C1 segment of cervical spinal cord (tissue), 14 donors: ENCODE measurements at regions not wholly inside any gene's neighbourhood (a gene's known extent, or its start where the extent isn't known, plus 50 kb on each side); places are given as distances from the start of the nearest gene placed in this dataset.
"Not testable (repeated sequence)": the region's sequence is repeated elsewhere in the genome, so short reads cannot be mapped to it uniquely, and the experiment has no call there.

ENCODE experiments used
- DNase-seq, 14 donors: peaks; one replicate each; lab custom pipeline; 2025; lab: John Stamatoyannopoulos, UW

DNA sequence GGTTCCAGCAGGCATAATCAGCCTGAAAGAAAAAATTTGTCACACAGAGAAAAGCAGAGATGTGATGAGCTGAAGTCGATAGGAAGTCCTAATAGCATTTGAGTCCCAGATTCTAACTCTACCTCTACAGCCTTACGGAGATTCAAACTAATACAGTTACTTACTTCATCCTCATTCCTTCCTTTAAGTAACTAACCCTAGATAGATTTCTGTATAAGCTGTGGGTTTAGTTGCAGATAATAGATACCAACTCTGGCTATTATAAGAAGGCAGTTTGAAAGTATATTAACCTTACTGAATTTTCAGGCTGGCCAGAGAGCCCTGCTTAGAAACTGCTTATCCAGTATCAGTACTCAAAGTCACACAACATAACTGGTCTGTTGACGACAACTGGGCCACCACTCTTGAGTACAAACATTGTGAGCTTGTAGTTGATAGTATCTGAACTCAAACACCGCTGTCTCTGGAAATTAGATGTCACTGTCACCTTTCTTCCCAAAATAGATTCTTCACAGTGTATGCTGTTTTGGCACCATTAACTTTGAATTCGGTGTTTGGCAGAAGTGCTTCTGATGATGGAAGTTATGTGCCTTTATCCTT, 484.3 kb downstream of the DIPK2A start:
- DNase-seq, result no peak

DNA sequence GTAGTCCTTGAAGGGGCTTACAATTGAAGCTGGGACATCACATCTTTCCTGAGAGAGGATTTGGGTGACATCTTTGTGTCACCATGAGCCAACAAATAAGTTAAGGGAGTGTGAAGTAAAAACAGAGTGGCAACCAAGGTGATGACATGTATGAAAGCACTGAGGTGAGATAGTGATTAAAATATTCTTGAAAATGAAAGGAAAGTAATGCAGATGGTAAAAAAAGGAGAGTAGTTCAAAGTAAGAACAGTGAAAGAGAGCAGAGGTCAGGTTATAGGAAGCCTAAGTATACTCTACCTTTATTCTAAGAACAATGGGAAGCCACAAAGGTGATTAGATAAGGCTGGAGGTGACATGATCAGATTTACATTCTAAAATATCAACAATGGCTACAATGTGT, 486.1 kb downstream of the DIPK2A start:
- DNase-seq, result no peak

DNA sequence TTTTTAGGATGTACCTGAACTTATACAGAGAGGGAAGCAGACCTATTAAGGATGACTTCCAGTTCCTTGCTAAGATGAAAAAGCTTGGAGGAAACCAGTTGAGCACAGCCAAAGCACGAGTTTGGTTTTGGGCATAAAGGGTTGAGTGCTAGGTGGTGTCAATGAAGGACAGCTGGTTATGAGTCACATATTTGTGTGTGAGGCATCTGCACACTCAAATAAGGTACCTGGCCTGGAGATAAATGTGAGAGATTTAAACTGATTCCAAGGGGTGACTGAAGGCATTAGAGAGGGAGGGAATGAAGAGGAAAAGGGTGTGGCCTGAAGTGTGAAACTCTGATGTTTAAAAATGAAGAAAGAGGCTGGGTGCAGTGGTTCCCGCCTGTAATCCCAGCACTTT, 486.7 kb downstream of the DIPK2A start:
- no peak for DNase-seq

DNA sequence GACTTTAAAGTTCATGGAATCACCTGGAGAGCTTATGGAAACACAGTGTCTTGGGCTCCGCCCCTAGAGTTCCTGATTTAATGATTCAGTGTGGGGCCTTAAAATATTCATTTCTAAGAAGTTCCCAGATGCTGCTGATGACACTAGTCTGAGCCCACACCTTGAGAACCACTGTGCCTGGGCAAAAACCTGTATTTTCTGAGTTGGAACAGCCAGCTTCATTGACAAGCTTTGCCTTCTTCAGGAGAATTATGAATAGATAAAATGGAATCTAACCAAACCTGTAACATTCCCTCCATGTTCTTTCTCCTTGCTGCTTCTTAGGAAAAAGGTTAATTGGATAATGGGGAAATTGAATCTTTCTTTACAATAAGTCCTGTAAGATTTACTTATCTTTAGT, 490.7 kb downstream of the DIPK2A start:
- DNase-seq, result no peak

DNA sequence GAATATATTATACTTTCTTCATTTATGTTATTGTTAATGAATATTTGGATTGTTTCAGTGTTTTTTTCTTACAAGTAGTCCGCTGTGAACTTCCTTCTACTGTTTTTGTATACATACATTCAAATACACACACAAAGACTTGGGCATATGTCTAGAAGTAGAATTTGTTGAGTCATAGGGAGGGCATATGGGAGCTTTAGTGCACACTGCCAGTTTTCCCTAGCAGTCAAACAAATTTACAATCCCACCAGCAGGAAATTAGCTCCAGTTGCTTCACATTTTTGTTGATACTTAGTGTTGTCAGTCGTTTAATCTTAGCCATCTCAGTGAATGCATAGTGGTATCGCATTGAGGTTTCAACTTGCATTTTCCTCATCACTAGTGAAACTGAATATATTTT, 492.3 kb downstream of the DIPK2A start:
- DNase-seq, result peak in 1 of 14 donors; percentile 54

DNA sequence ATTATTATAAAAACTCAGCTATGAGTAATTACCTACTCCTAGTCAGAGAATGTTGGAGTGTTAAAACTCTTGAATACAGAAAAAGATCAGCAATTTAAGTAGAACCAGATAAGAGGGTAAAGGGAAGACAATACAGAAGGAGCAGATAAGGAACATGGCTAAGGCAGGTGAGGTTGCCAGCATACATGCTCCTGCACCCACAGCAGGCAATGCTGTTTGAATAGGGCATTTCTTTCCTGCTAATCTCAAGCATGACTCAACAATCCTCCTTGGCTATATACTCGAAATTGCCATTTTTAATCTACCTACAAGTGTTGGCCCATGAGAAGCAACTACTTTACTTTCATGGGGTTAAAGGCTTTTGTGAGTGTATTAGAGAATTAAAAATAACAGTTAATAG, 494.5 kb downstream of the DIPK2A start:
- DNase-seq, result no peak

DNA sequence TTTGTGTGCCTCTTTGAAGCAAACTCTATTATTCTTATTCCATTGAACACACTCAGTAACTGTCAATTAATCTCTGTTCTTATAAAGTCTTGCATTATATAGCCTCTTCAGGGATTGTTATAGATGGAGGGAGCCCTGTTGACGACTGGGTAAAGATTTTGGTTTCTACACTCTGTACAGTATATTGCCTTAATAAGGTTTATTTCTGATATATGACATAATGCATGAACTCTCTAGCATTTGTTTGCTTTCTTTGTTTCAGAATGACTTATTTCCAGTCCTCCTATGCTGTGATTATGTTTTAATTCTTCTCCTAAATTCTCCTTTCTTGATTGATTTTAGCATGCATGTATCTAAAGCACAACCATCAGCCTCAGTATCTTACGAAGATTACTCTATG, 494.9 kb downstream of the DIPK2A start:
- no peak for DNase-seq

DNA sequence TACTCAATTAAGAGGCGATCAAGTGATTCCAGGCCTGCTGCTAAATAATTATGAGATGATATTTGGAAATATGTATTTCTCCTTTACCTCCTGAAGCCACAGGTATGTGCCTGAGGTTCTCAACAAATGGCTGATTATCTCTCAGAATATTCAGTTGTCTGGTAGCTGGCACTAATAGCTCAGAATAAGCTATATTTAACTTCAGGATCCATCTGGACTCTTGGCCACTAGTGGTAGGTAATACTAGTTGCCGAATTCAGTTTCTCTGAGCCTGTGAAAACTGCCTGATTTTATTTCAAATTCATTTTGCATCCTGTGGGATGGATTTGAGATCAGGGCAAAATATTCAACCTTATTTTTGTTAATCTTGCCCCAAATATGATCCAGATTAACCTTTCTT, 499.0 kb downstream of the DIPK2A start:
- DNase-seq, result peak in 1 of 14 donors; percentile 95

DNA sequence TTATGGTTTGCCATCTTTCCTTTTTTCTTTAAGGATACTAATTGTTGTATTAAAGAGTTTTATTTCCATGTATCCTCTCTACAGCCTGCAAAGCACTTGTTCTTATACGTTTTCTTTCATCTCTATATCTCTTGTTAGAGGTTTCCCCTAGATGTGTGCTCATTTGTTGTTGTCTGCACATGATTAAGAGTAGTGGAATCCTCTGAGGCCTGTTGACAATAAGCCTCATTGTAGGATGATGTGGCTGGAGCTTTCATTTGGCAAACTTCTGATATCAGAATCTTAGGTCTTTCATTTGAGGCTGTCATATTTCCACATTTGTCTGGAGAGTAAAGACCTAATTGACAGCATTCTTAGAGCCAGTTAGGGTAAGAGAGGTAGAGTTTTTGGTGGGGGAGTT, 506.0 kb downstream of the DIPK2A start:
- DNase-seq, result no peak

DNA sequence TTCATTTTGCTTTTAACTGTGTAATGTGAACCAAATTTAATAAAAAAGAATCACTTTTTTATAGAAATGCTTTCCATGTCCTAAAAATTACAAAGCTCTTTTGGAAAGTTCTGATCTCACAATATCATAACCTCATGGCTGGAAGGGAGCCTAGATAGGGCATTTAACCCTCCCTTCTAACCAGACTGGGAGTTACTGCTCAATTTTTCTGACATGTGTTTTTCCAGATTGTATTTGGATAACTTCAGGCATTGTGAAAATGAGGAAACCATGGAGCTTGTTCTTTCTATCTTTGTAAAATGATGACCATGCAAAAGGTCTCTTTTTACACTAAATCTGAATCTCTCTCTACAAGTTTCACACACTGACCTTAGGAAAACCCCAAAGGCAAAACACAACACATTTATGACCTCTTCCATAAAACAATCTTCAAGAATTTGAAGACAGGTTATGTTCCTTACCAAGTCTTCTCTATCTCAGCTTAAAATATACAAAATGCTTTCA, 508.8 kb downstream of the DIPK2A start:
- DNase-seq, result no peak

DNA sequence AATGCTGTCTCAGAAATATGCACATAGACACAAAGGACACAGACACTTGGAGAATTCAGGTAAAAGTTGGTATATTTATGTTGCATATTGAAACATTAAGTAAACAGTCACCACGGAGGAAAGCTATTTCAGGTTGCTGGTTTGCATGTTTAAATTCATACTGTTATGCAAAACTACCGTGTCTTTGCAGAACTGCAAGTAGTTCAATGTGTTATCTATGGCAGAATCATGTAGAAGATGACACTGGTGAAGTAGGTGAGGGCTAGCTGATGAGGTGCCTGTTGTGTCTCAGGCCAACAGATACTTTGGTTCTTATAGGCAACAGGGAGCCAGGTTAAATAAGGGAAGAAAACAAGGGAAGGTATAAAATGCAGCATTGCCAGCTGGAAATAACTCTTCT, 511.3 kb downstream of the DIPK2A start:
- DNase-seq, result no peak

DNA sequence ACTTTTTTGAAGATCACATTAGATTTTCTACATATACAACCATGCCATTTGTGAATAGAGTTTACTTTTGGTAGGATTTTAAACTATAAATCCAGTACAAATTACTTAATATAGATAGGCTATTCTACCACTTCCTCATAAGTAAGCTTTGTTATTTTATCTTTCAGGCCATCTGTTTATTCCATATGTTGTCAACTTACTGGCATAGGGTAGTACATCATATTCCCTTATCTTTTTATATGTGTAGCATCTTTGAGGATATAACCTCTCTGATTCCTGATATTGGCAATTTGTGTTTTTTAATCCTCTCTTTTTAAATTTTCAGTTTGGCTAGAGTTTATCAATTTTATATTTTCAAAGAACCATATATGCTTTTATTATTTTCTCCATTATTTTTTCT, 515.4 kb downstream of the DIPK2A start:
- no peak for DNase-seq

DNA sequence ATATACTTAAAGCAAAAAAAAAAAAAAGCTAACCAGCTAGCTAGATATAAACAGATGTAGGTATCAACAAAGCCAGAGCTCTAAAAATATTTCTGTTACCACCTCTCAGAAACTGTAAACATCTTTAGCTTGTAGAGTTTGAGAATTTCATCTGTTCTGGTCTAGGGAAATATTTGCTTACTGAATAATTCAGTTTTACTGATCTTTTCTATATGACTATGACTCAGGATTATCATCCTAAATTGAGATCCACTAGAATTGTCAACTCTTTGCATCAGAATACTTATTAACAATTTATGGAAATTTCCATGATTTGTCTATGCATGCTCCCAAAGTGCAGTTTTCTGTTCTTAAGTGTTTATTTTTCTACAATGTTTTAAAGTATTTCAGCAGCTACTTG, 517.3 kb downstream of the DIPK2A start:
- no peak for DNase-seq

DNA sequence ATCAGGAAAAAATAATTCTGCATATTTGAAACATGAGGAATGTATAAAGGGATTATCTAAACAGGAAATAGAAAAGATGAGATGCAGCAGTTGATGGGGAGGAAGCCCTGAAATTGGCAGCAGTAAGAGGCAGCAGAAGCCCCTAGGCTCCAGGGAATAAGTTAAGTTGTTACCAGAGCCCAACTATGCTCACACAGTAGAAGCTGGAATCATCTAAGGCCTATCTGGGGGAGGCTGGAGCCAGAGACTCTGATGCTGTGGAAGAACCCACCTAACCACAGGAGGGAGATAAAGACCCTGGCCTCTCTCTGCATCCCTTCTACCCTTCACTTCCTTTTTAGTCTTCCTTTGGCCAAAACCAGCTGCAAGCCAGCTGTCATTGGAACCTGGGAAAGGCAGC, 519.7 kb downstream of the DIPK2A start:
- DNase-seq, result no peak

DNA sequence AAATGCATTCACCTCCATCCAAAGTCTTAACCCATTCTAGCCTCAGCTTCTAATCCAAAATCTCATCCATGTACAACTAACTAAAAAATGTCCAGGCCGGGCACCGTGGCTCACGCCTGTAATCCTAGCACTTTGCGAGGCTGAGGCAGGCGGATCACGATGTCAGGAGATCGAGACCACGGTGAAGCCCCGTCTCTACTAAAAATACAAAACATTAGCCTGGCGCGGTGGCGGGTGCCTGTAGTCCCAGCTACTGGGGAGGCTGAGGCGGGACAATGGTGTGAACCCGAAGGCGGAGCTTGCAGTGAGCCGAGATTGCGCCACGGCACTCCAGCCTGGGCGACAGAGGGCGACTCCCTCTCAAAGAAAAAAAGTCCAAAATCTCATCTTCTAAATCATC, 523.0 kb downstream of the DIPK2A start:
- not testable (repeated sequence) for DNase-seq

DNA sequence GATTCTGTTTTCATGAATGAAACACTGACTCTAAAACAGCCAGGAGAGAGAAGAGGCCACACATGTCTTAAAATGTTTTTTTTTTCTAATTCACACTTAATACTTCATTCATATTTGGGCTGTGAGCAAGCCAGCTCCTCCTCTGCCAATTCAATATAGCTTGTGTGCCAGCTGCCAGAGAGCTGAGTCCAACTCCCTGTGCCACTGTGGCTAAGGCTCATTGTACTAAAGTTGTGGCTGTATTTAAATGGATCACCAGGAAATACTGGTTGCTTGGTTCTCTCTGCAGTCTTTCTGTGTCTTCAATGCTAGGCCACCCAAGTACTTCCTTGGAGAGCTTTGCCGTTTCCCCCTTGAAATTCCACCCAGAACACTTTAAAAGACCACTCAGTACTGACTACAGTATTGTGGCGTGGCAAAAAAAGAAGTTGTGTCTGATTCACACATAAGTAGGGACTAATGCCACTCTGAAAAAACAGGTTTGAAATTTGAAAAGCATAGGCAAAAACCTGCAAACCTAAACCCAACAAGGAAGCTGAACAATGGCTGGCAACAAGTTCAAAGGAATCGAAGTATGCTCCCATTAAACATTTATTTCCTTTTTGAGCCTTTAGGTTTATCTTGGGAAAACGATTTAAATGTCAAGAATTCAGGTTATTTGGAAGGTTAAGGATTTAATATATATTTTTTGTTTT, 524.7 kb downstream of the DIPK2A start:
- peak in 3 of 14 donors; percentile 1 to 63 (median 7) for DNase-seq

DNA sequence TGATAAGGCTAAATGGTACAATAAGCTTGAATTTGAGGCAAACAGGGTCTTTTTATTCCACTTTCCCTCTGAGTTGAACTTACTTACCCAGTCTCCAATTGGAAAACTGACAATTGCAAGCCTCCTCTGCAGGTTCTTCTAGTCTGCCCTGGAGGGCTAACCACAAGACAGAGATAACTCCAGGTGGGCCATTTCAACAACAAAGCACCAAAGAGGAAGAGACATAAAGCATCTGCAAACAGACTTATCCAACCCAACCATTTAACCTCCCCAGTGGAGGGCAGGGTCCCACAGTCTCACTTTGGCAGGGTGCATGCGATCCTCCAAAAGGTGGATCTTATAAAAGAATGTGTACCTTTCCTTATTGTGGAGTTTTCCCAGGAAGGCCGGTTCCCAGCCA, 525.8 kb downstream of the DIPK2A start:
- no peak for DNase-seq

DNA sequence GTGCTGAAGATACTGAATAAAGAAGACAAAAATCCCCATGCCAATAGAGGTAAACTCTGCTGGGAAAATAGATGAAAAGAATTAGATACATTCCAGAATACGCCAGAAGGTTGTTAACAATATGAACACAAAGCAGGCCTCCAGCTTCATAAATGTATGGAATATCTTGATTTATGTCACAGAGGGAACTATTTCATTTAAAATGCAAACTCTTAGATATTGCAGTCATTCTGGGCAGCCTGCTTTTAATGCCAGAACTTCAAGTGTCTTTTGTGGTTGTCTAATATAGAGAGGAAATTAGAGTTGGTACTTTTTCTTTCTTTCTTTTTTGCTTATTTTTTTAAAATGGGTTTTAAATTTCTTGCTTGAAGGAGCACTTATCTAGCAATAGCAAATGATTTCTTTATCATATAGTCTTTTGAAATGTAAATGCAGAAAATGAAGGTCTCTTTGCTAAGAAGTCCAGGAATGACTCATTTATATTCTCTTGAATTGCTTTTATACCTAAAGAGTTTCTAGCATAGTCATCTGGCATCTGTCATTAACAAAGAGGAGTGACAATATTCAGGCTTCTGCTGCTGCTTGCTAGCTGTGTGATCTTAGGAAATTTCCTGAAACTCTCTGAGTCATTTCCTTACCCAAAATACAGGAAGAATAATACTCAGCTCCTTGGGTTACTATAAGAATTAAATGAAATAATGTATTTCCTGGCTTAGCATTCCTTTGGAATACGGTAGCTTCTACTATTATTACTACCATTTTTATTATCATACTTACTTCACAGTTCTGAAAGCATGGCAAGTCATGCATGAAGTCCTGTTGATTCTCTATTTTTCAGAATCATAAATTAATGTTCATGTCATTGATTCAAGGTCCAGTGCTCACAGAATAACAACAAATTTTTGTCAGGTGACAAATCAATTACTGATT, 527.6 kb downstream of the DIPK2A start:
- DNase-seq, result no peak

DNA sequence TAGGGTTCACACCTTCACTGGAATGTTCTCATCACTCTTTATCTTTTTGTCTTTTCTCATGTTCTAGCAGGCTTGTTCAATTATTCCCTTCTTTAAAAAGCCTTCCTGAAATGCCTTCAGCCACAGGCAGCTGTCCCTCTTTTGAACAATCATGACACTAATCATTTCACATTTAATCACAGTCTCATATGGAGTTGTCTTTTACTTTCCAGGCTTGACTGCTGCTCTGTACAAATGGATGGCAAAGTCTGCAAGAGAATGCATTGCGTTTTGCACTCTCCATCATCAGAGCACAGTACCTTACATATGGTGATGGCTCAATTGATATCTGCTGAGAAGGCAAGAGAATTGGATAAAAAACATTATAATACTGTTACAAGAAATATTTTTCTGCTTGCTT, 529.8 kb downstream of the DIPK2A start:
- DNase-seq, result no peak

DNA sequence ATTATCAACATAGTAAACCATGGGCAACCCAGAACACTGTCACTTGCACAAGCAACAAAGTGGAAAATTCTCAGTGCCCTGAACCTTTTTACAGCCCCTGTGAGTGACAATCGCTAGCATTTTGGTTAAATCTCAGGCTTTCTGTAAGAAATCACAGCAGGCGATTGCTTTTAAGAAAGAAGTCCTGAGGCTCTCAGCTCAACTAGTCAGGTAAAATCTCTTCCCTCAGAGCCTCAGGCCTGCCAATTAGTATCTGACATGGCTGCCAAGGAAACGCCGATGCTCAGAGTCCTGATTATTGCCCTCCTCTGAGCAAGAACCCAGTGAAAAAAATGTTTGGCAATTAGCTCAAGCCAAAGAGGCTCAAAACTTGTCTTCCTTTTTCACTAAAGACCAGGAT, 530.8 kb downstream of the DIPK2A start:
- DNase-seq, result no peak

DNA sequence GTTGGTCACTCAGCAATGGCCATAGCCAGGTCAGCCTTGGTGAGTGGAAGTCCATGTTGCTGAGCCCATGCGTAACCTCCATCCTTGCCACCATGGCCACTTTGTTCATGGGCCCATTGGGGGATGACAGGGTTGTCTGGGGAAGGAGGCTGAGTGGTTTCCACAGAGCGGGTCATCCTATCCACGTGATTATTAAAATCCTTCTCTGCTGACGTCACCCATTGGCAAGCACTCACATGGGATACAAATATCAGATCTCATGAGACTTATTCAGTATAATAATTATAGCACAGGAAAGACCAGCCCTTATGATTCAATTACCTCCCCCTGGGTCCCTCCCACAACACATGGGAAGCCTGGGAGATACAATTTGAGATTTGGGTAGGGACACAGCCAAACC, 534.8 kb downstream of the DIPK2A start:
- not testable (repeated sequence) for DNase-seq

DNA sequence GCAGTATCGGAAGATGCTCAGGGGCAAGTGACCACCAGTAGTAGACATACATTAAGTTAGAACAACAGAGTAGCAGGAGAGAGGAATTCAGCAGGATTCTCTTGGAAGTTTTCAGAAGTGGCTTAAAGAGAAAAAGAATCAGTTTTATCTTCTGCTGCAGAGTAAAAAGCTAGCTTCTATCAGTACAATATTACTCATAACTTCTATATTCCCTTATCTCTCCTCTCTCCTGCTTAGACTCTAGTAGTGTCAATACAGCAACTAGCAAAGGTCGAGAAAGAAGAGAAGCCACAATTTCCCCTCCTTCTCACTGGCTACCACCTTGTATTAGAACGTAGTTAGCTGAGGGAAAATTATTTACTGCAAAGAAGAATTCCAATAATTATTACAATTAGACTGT, 539.7 kb downstream of the DIPK2A start:
- no peak for DNase-seq
